ENCODE measurements at regions not wholly inside any gene's neighbourhood (a gene's known extent, or its start where the extent isn't known, plus 50 kb on each side); places are given as distances from the start of the nearest gene placed in this dataset.

DNA sequence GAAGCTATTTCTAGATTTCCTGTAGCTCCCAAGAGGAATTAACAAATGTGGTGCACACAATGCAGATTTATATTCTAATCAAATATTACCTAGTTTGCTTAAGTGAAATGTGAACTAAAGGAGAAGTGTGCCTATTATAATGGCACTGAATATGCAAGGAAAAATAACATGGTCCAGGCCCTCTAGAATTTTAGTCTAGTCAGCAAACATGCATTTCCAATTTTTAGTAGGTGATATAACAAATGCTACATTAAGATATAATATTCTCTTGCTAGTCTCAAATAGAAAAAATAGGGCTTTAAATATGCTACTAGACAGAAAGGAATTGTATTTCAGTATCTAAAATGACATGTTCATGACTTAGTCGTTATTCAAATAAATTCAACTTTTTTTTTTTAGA lies 689.5 kb downstream of the TMEM182 start:
- TF ChIP-seq CTCF (IDR thresholded peaks at IDR 0.05; ENCODE audit: low read depth, low read length) = no peak
- DNase-seq (ENCODE audit: low read depth, low spot score) = no peak
- no peak overlapping the region for H3K4me3 ChIP-seq (ENCODE audit: low read depth, low read length)
- in situ Hi-C loops (cut with HindIII; ENCODE audit: low sequenced_read_pairs) = no loop called here

GRCh38 chr2:103459283-103459682 lies 697.5 kb downstream of the TMEM182 start:
- in situ Hi-C loops (cut with HindIII; ENCODE audit: low sequenced_read_pairs) = no loop called here
- DNase-seq (ENCODE audit: low read depth, low spot score) = no peak
- no peak overlapping the region for H3K4me3 ChIP-seq (ENCODE audit: low read depth, low read length)
- no peak for TF ChIP-seq CTCF (IDR thresholded peaks at IDR 0.05; ENCODE audit: low read depth, low read length)

DNA sequence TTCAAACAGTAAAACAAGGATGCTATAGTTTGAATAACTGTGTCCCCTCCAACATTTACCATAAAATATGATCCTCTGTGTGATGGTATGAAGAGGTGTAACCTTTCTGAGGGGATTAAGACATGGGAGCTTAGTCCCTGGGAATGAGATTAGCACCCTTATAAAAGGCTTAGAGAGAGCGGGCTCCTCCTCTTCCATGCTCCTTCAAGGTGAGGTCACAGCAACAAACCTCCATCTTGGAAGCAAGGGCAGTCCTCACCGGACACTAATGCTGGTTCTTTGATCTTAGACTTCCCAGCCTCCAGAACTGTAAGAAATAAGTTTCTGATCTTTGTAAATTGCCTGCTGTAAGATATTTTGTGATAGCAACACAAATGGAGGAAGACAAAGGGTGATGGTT lies 700.3 kb downstream of the TMEM182 start:
- no peak for DNase-seq (ENCODE audit: low read depth, low spot score)
- TF ChIP-seq CTCF (IDR thresholded peaks at IDR 0.05; ENCODE audit: low read depth, low read length) = no peak
- H3K4me3 ChIP-seq (ENCODE audit: low read depth, low read length) = no peak overlapping the region
- in situ Hi-C loops (cut with HindIII; ENCODE audit: low sequenced_read_pairs) = no loop called here

GRCh38 chr2:103462712-103463111 lies 700.9 kb downstream of the TMEM182 start:
- no peak for DNase-seq (ENCODE audit: low read depth, low spot score)
- no peak overlapping the region for H3K4me3 ChIP-seq (ENCODE audit: low read depth, low read length)
- in situ Hi-C loops (cut with HindIII; ENCODE audit: low sequenced_read_pairs) = no loop called here
- TF ChIP-seq CTCF (IDR thresholded peaks at IDR 0.05; ENCODE audit: low read depth, low read length) = no peak

DNA sequence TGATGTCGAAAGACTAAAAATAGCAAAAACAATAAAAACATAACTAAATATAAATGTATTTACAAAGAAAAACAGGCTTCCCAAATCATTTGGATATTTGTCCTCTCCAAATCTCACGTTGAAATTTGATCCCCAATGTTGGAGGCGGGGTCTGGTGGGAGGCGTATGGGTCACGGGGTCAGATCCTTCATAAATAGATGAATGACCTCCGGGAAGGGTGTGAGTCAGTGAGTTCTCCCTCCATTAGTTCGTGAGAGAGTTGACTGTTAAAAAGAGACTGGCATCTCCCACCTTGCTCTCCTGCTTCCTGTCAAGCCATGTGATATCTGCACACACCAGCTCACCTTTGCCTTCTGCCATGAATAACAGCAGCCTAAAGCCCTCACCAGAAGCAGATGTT lies 703.0 kb downstream of the TMEM182 start:
- DNase-seq (ENCODE audit: low read depth, low spot score) = no peak
- no peak overlapping the region for H3K4me3 ChIP-seq (ENCODE audit: low read depth, low read length)

DNA sequence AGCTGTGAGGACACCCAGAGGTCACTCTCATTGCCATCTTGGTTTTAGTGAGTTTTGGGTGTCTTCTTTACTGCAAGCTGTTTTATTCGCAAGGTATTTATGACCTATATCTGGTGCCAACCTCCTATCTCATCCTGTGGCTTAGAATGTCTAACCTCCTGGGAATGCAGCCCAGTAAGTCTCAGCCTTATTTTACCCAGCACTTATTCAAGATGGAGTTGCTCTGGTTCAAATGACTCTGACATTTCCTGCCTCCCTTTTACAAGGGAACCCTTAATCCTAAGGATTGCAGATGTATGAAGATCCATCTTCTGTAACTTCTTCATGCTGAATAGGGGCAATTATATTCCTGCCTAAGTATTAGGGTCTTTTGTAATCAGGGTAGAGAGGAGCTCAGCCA lies 708.0 kb downstream of the TMEM182 start:
- no peak for DNase-seq (ENCODE audit: low read depth, low spot score)
- H3K4me3 ChIP-seq (ENCODE audit: low read depth, low read length) = no peak overlapping the region
- in situ Hi-C loops (cut with HindIII; ENCODE audit: low sequenced_read_pairs) = no loop called here
- no peak for TF ChIP-seq CTCF (IDR thresholded peaks at IDR 0.05; ENCODE audit: low read depth, low read length)

More for the DNA sequence above, 703.0 kb downstream of the TMEM182 start:
- in situ Hi-C loops (cut with HindIII; ENCODE audit: low sequenced_read_pairs) = no loop called here
- no peak for TF ChIP-seq CTCF (IDR thresholded peaks at IDR 0.05; ENCODE audit: low read depth, low read length)

- DNase-seq (ENCODE audit: low read depth, low spot score) = no peak
- TF ChIP-seq CTCF (IDR thresholded peaks at IDR 0.05; ENCODE audit: low read depth, low read length) = no peak
Observed at GRCh38 chr2:103484906-103485305, 723.1 kb downstream of the TMEM182 start.

More at GRCh38 chr2:103484906-103485305, 723.1 kb downstream of the TMEM182 start:
- H3K4me3 ChIP-seq (ENCODE audit: low read depth, low read length) = no peak overlapping the region
- in situ Hi-C loops (cut with HindIII; ENCODE audit: low sequenced_read_pairs) = no loop called here

Data from astrocyte of the spinal cord (primary cell).